K562 (cell line): ENCODE measurements at regions not wholly inside any gene's neighbourhood (a gene's known extent, or its start where the extent isn't known, plus 50 kb on each side); places are given as distances from the start of the nearest gene placed in this dataset.

Experiments
- ATAC-seq: fragments of 200-7000 bp; cut with Tn5 transposase; 3 replicates; pipeline ENCODE4 v1.9.1; 2020; ENCODE audit warnings: moderate library complexity
- BruUV-seq: library from RNA; stranded (reverse); fragments of 400-500 nt; replicated peaks from 2 replicates; lab custom pipeline; 2021; lab: Mats Ljungman, UMichigan
- CTCF ChIA-PET: fragments of 300-600 bp; formaldehyde crosslinking; extraction: SDS; loops from one replicate; lab custom pipeline; 2021; ENCODE audit warnings: low intra/inter-chr PET ratio; lab: Yijun Ruan, JAX
- POLR2A ChIA-PET: fragments of 300-600, 350-650 bp; sonication (Branson Sonifier 250); formaldehyde crosslinking; extraction: SDS; loops from one replicate; lab custom pipeline; 2021; ENCODE audit warnings: antibody characterized with exemption, inconsistent platforms; lab: Yijun Ruan, JAX
- DNase-seq, 4 experiments: peaks; one replicate each; pipeline versions ENCODE4 v3.0.0 to v3.0.0-alpha.2; 2011 to 2018; ENCODE audit warnings: low spot score in 3 of 4, mixed read lengths in 3 of 4; ENCODE audit errors: extremely low read depth in 1 of 4
- FAIRE-seq: peaks from 2 replicates; lab custom pipeline; 2011; peaks lifted over from hg19 to GRCh38; lab: Jason Lieb, UNC
- H2AFZ ChIP-seq: 2 replicates; pipeline ENCODE4 v1.6.0; 2011; ENCODE audit warnings: low read depth, low read length, control low read depth, inconsistent platforms
- H3K27ac ChIP-seq: fragments of 200-600 bp; 3 replicates; pipeline ENCODE4 v1.8.0; 2011; ENCODE audit warnings: low read depth, mild to moderate bottlenecking, control low read depth, inconsistent platforms, low read length, moderate library complexity, mixed read lengths; ENCODE audit errors: extremely low read depth
- H3K27me3 ChIP-seq, 2 experiments: fragments of 300-600 bp in 1 of 2; 2 replicates in 1 of 2; 3 replicates in 1 of 2; pipeline versions ENCODE4 v1.6.0 to v1.8.0; 2011; ENCODE audit warnings: inconsistent platforms in 2 of 2, low read length in 2 of 2, mild to moderate bottlenecking in 1 of 2, mixed read lengths in 1 of 2, moderate library complexity in 1 of 2; ENCODE audit not compliant: control insufficient read depth in 2 of 2, insufficient read depth in 2 of 2
- H3K36me3 ChIP-seq: fragments of 300-600 bp; 3 replicates; pipeline ENCODE4 v1.8.0; 2011; ENCODE audit warnings: mild to moderate bottlenecking, low read length, inconsistent platforms; ENCODE audit not compliant: control insufficient read depth, insufficient read depth
- H3K4me1 ChIP-seq, 2 experiments: fragments of 200-600 bp in 1 of 2; replicated peaks in 1 of 2; 2 replicates in 1 of 2; 3 replicates in 1 of 2; pipeline versions ENCODE4 v1.5.1 to v1.8.0; 2011; ENCODE audit warnings: inconsistent platforms in 2 of 2, low read length in 2 of 2, mild to moderate bottlenecking in 1 of 2, mixed read lengths in 1 of 2, moderate library complexity in 1 of 2; ENCODE audit not compliant: control insufficient read depth in 2 of 2, insufficient read depth in 2 of 2
- H3K4me2 ChIP-seq: 2 replicates; pipeline ENCODE4 v1.6.1; 2011; ENCODE audit warnings: low read length, control low read depth, inconsistent platforms, mixed read lengths; ENCODE audit not compliant: insufficient read depth
- H3K4me3 ChIP-seq: fragments of 200-600 bp; sonication (generic), shearing (Covaris generic); 2 replicates; pipeline ENCODE4 v1.5.1; 2016; ENCODE audit warnings: control low read depth, inconsistent platforms
- H3K79me2 ChIP-seq: fragments of 200-600 bp; 3 replicates; pipeline ENCODE4 v1.8.0; 2011; ENCODE audit warnings: low read length, inconsistent platforms; ENCODE audit not compliant: control insufficient read depth, insufficient read depth
- H3K9ac ChIP-seq, 2 experiments: 2 replicates each; pipeline versions ENCODE4 v1.6.0 to v1.6.1; 2011; ENCODE audit warnings: low read depth in 2 of 2, low read length in 2 of 2, control low read depth in 1 of 2, inconsistent platforms in 1 of 2, mild to moderate bottlenecking in 1 of 2, mixed read lengths in 1 of 2; ENCODE audit not compliant: insufficient read depth in 1 of 2
- H3K9me1 ChIP-seq: one replicate; pipeline ENCODE4 v1.6.0; 2011; ENCODE audit warnings: inconsistent platforms, mild to moderate bottlenecking, low read length, moderate library complexity; ENCODE audit not compliant: control insufficient read depth, insufficient read depth
- H3K9me3 ChIP-seq: replicated peaks from 2 replicates; pipeline ENCODE4 v1.5.1; 2011; ENCODE audit warnings: low read depth, low read length, inconsistent platforms; ENCODE audit not compliant: control insufficient read depth, insufficient read depth
- H4K20me1 ChIP-seq: replicated peaks from 2 replicates; pipeline ENCODE4 v1.6.1; 2011; ENCODE audit warnings: low read length, inconsistent platforms, mixed read lengths; ENCODE audit not compliant: control insufficient read depth, insufficient read depth
- BRD9 ChIP-seq: fragments of 450-650 bp; IDR thresholded peaks from 2 replicates; pipeline ENCODE4 v1.6.1; 2018; ENCODE audit warnings: low read depth; ENCODE audit not compliant: partially characterized antibody
- DPF2 ChIP-seq: fragments of 450-650 bp; IDR thresholded peaks from 2 replicates; pipeline ENCODE4 v1.6.1; 2016
- EZH2 ChIP-seq: IDR thresholded peaks from 2 replicates; pipeline ENCODE4 v1.6.1; 2012; ENCODE audit warnings: low read depth, mild to moderate bottlenecking, inconsistent platforms, low read length, borderline replicate concordance
- HCFC1 ChIP-seq: IDR thresholded peaks from 2 replicates; pipeline ENCODE4 v1.6.1; 2012; ENCODE audit warnings: low read depth, low read length, improper control_type of control experiment
- MYC ChIP-seq, 2 experiments: fragments of 250-450 bp in 1 of 2; sonication (Bioruptor Pico) in 1 of 2; IDR thresholded peaks; 2 replicates each; pipeline versions ENCODE4 v1.5.1 to v1.6.1; 2012 to 2021; ENCODE audit warnings: low read depth in 2 of 2, borderline replicate concordance in 1 of 2, improper control_type of control experiment in 1 of 2, low read length in 1 of 2, mild to moderate bottlenecking in 1 of 2, moderate library complexity in 1 of 2
- STAT5B ChIP-seq: fragments of 250-450 bp; sonication (Bioruptor Pico); IDR thresholded peaks from 2 replicates; pipeline ENCODE4 v1.8.0; 2021; ENCODE audit warnings: mild to moderate bottlenecking, inconsistent platforms
- TEAD1 ChIP-seq, 2 experiments: fragments of 450-650 bp in 1 of 2; sonication (generic) in 1 of 2; formaldehyde crosslinking; IDR thresholded peaks; 2 replicates each; pipeline versions ENCODE4 v1.4.0 to v1.8.0; 2020 to 2022; ENCODE audit warnings: mild to moderate bottlenecking in 2 of 2, missing genetic modification reagents in 1 of 2
- TGIF2 ChIP-seq: sonication (generic); formaldehyde crosslinking; IDR thresholded peaks from 2 replicates; pipeline ENCODE4 v1.8.1; 2022; ENCODE audit warnings: mild to moderate bottlenecking, missing genetic modification reagents, moderate library complexity
- ZSCAN29 ChIP-seq: fragments of 450-650 bp; IDR thresholded peaks from 2 replicates; pipeline ENCODE4 v1.6.1; 2017
- in situ Hi-C: fragments of 300-500 bp; cut with MboI; formaldehyde crosslinking; loops from 4 replicates; pipeline ENCODE4 v1.15.0; 2018; ENCODE audit warnings: inconsistent platforms, mixed read lengths
- intact Hi-C: fragments of 100-400 bp; cut with micrococcal nuclease; formaldehyde crosslinking; loops from 2 replicates; pipeline ENCODE4 v1.14.2; 2022
- TF ChIP-seq, protein P1 (sequence below): sonication (generic); formaldehyde crosslinking; IDR thresholded peaks from 2 replicates; pipeline ENCODE4 v1.4.0; 2020; ENCODE audit warnings: mild to moderate bottlenecking, missing genetic modification reagents
- TF ChIP-seq, protein P2 (sequence below): fragments of 150-350 bp; IDR thresholded peaks from 2 replicates; pipeline ENCODE4 v1.6.1; 2014; ENCODE audit warnings: low read depth, mild to moderate bottlenecking, low read length, borderline replicate concordance
- TF ChIP-seq, protein P3 (sequence below): fragments of 450-650 bp; formaldehyde crosslinking; conservative IDR thresholded peaks from 2 replicates; pipeline ENCODE4 v1.4.0; 2022; ENCODE audit warnings: mild to moderate bottlenecking, missing genetic modification characterization
- TF ChIP-seq, protein P4 (sequence below): sonication (generic); formaldehyde crosslinking; IDR thresholded peaks from 2 replicates; pipeline ENCODE4 v1.8.0; 2023; ENCODE audit warnings: mild to moderate bottlenecking, missing genetic modification reagents

DNA sequence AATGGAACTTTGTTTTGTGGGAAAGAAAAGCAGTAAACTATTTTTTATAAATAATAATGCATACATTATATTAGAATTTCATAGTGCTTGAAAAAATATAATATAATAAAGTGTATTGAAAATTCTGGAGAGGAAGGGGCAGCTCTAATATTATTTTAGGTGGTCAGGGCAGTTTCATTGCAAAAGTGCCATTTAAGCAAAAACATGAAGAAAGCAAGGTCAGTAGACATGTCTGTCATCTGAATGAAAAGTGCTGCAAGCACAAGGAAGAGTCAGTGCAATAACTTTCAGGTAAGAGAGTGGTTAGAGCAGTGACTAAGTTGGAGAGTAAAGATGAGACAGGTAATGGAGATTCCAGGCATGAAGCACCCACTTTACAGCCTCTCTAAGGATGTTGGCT lies 435.6 kb upstream of the REG3G start:
- H4K20me1 ChIP-seq: no peaks in the 10 kb centered on the region
- ChIA-PET POLR2A (no interaction called here), CTCF (no interaction called here)
- intact Hi-C loops: no loop called here
- H3K79me2 ChIP-seq: no peaks in the 10 kb centered on the region
- no peaks in the 10 kb centered on the region for H3K27me3 ChIP-seq
- H3K4me3 ChIP-seq: no peak overlapping the region
- in situ Hi-C loops: no loop called here
- no peaks in the 10 kb centered on the region for H3K36me3 ChIP-seq
- FAIRE-seq (no peak), ATAC-seq (no peak), DNase-seq (no peak)
- no peaks in the 10 kb centered on the region for H3K9me3 ChIP-seq
- H3K27ac ChIP-seq: no peak overlapping the region
- no TSS peak for BruUV-seq
- no peaks in the 10 kb centered on the region for H3K9me1 ChIP-seq
- H3K4me2 ChIP-seq: no peak overlapping the region
- H3K4me1 ChIP-seq: no peaks in the 10 kb centered on the region
- H3K9ac ChIP-seq: no peak overlapping the region
- H2AFZ ChIP-seq: no peak overlapping the region
- TF ChIP-seq EZH2 (no peak), TEAD1 (CRISPR knock-in tag; IDR thresholded peaks at IDR 0.05) (no peak), HCFC1 (no peak), TGIF2 (no peak), MYC (IDR thresholded peaks at IDR 0.05; ENCODE audit: low read depth, low read length) (no peak), MYC (CRISPR knock-in tag; IDR thresholded peaks at IDR 0.05; ENCODE audit: borderline replicate concordance, low read depth) (no peak), BRD9 (no peak), STAT5B (no peak), ZSCAN29 (no peak), DPF2 (no peak)
- TF ChIP-seq, protein P1, sequence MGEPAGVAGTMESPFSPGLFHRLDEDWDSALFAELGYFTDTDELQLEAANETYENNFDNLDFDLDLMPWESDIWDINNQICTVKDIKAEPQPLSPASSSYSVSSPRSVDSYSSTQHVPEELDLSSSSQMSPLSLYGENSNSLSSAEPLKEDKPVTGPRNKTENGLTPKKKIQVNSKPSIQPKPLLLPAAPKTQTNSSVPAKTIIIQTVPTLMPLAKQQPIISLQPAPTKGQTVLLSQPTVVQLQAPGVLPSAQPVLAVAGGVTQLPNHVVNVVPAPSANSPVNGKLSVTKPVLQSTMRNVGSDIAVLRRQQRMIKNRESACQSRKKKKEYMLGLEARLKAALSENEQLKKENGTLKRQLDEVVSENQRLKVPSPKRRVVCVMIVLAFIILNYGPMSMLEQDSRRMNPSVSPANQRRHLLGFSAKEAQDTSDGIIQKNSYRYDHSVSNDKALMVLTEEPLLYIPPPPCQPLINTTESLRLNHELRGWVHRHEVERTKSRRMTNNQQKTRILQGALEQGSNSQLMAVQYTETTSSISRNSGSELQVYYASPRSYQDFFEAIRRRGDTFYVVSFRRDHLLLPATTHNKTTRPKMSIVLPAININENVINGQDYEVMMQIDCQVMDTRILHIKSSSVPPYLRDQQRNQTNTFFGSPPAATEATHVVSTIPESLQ: no peak
- TF ChIP-seq, protein P2, sequence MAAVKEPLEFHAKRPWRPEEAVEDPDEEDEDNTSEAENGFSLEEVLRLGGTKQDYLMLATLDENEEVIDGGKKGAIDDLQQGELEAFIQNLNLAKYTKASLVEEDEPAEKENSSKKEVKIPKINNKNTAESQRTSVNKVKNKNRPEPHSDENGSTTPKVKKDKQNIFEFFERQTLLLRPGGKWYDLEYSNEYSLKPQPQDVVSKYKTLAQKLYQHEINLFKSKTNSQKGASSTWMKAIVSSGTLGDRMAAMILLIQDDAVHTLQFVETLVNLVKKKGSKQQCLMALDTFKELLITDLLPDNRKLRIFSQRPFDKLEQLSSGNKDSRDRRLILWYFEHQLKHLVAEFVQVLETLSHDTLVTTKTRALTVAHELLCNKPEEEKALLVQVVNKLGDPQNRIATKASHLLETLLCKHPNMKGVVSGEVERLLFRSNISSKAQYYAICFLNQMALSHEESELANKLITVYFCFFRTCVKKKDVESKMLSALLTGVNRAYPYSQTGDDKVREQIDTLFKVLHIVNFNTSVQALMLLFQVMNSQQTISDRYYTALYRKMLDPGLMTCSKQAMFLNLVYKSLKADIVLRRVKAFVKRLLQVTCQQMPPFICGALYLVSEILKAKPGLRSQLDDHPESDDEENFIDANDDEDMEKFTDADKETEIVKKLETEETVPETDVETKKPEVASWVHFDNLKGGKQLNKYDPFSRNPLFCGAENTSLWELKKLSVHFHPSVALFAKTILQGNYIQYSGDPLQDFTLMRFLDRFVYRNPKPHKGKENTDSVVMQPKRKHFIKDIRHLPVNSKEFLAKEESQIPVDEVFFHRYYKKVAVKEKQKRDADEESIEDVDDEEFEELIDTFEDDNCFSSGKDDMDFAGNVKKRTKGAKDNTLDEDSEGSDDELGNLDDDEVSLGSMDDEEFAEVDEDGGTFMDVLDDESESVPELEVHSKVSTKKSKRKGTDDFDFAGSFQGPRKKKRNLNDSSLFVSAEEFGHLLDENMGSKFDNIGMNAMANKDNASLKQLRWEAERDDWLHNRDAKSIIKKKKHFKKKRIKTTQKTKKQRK: no peak
- TF ChIP-seq, protein P3, sequence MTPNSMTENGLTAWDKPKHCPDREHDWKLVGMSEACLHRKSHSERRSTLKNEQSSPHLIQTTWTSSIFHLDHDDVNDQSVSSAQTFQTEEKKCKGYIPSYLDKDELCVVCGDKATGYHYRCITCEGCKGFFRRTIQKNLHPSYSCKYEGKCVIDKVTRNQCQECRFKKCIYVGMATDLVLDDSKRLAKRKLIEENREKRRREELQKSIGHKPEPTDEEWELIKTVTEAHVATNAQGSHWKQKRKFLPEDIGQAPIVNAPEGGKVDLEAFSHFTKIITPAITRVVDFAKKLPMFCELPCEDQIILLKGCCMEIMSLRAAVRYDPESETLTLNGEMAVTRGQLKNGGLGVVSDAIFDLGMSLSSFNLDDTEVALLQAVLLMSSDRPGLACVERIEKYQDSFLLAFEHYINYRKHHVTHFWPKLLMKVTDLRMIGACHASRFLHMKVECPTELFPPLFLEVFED (CRISPR knock-in tag): no peak
- TF ChIP-seq, protein P4, sequence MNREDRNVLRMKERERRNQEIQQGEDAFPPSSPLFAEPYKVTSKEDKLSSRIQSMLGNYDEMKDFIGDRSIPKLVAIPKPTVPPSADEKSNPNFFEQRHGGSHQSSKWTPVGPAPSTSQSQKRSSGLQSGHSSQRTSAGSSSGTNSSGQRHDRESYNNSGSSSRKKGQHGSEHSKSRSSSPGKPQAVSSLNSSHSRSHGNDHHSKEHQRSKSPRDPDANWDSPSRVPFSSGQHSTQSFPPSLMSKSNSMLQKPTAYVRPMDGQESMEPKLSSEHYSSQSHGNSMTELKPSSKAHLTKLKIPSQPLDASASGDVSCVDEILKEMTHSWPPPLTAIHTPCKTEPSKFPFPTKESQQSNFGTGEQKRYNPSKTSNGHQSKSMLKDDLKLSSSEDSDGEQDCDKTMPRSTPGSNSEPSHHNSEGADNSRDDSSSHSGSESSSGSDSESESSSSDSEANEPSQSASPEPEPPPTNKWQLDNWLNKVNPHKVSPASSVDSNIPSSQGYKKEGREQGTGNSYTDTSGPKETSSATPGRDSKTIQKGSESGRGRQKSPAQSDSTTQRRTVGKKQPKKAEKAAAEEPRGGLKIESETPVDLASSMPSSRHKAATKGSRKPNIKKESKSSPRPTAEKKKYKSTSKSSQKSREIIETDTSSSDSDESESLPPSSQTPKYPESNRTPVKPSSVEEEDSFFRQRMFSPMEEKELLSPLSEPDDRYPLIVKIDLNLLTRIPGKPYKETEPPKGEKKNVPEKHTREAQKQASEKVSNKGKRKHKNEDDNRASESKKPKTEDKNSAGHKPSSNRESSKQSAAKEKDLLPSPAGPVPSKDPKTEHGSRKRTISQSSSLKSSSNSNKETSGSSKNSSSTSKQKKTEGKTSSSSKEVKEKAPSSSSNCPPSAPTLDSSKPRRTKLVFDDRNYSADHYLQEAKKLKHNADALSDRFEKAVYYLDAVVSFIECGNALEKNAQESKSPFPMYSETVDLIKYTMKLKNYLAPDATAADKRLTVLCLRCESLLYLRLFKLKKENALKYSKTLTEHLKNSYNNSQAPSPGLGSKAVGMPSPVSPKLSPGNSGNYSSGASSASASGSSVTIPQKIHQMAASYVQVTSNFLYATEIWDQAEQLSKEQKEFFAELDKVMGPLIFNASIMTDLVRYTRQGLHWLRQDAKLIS (CRISPR knock-in tag): no peak
